ENCODE measurements at regions not wholly inside any gene's neighbourhood (a gene's known extent, or its start where the extent isn't known, plus 50 kb on each side); places are given as distances from the start of the nearest gene placed in this dataset.

GRCh38 chr16:16923479-16923878 lies 544.5 kb downstream of the NPIPA7 start:
- H3K4me3 Mint-ChIP-seq (ENCODE audit: unreplicated experiment) = no peak overlapping the region
- no peak overlapping the region for H3K27ac Mint-ChIP-seq (ENCODE audit: unreplicated experiment)
- no peaks in the 10 kb centered on the region for H3K27me3 ChIP-seq (ENCODE audit: insufficient read depth, low read length)
- no peaks in the 10 kb centered on the region for H3K9me3 Mint-ChIP-seq (ENCODE audit: unreplicated experiment)
- no peaks in the 10 kb centered on the region for H3K9me3 ChIP-seq (ENCODE audit: insufficient read depth, low read depth, low read length)
- TF ChIP-seq CTCF (IDR thresholded peaks at IDR 0.05; ENCODE audit: insufficient read depth, low read depth, low read length) (no peak), EZH2 (IDR thresholded peaks at IDR 0.05; ENCODE audit: insufficient read depth, low read length) (no peak)
- no peak overlapping the region for H3K9ac ChIP-seq (ENCODE audit: low read length)
- FAIRE-seq (no peak), DNase-seq (ENCODE audit: low read depth) (no peak)
- no peaks in the 10 kb centered on the region for H4K20me1 ChIP-seq (ENCODE audit: insufficient read depth, low read length)
- H3K4me1 Mint-ChIP-seq (ENCODE audit: low read depth, unreplicated experiment) = peaks cover 2% of the 10 kb centered on the region
- no peaks in the 10 kb centered on the region for H3K36me3 Mint-ChIP-seq (ENCODE audit: low read depth, unreplicated experiment)
- H3K27ac ChIP-seq (ENCODE audit: low read depth, low read length) = no peak overlapping the region
- H3K36me3 ChIP-seq (ENCODE audit: insufficient read depth, low read length) = no peaks in the 10 kb centered on the region
- peaks cover 11% of the 10 kb centered on the region for H3K27me3 Mint-ChIP-seq (ENCODE audit: low read depth, unreplicated experiment)
- H3K4me2 ChIP-seq (ENCODE audit: low read length) = no peak overlapping the region
- H3K79me2 ChIP-seq (ENCODE audit: insufficient read depth, low read length) = no peaks in the 10 kb centered on the region
- H2AFZ ChIP-seq (ENCODE audit: low read depth, low read length) = no peak overlapping the region
- no peaks in the 10 kb centered on the region for H3K4me1 ChIP-seq (ENCODE audit: insufficient read depth, low read length)
- no peak overlapping the region for H3K4me3 ChIP-seq (ENCODE audit: insufficient read depth, low read depth, low read length)

GRCh38 chr16:16924613-16925012 lies 545.7 kb downstream of the NPIPA7 start:
- no peaks in the 10 kb centered on the region for H4K20me1 ChIP-seq (ENCODE audit: insufficient read depth, low read length)
- Mint-ChIP-seq H3K9me3 (ENCODE audit: unreplicated experiment) (no peaks in the 10 kb centered on the region), H3K36me3 (ENCODE audit: low read depth, unreplicated experiment) (no peaks in the 10 kb centered on the region), H3K27ac (ENCODE audit: unreplicated experiment) (no peak overlapping the region), H3K4me3 (ENCODE audit: unreplicated experiment) (no peak overlapping the region), H3K4me1 (ENCODE audit: low read depth, unreplicated experiment) (peaks cover 2% of the 10 kb centered on the region), H3K27me3 (ENCODE audit: low read depth, unreplicated experiment) (peaks cover 9% of the 10 kb centered on the region)
- H3K9me3 ChIP-seq (ENCODE audit: insufficient read depth, low read depth, low read length) = no peaks in the 10 kb centered on the region
- no peak overlapping the region for H3K4me3 ChIP-seq (ENCODE audit: insufficient read depth, low read depth, low read length)
- no peak for DNase-seq (ENCODE audit: low read depth)
- no peaks in the 10 kb centered on the region for H3K79me2 ChIP-seq (ENCODE audit: insufficient read depth, low read length)
- FAIRE-seq = no peak
- no peak overlapping the region for H2AFZ ChIP-seq (ENCODE audit: low read depth, low read length)
- H3K27ac ChIP-seq (ENCODE audit: low read depth, low read length) = no peak overlapping the region
- no peak overlapping the region for H3K4me2 ChIP-seq (ENCODE audit: low read length)
- TF ChIP-seq CTCF (IDR thresholded peaks at IDR 0.05; ENCODE audit: insufficient read depth, low read depth, low read length) (no peak), EZH2 (IDR thresholded peaks at IDR 0.05; ENCODE audit: insufficient read depth, low read length) (no peak)
- H3K4me1 ChIP-seq (ENCODE audit: insufficient read depth, low read length) = no peaks in the 10 kb centered on the region
- no peak overlapping the region for H3K9ac ChIP-seq (ENCODE audit: low read length)
- H3K36me3 ChIP-seq (ENCODE audit: insufficient read depth, low read length) = no peaks in the 10 kb centered on the region
- H3K27me3 ChIP-seq (ENCODE audit: insufficient read depth, low read length) = no peaks in the 10 kb centered on the region

GRCh38 chr16:16925432-16925831 lies 545.3 kb downstream of the XYLT1 start:
- H3K27ac ChIP-seq (ENCODE audit: low read depth, low read length) = no peak overlapping the region
- H3K4me2 ChIP-seq (ENCODE audit: low read length) = no peak overlapping the region

More at GRCh38 chr16:16925432-16925831, 545.3 kb downstream of the XYLT1 start:
- Mint-ChIP-seq H3K27ac (ENCODE audit: unreplicated experiment) (no peak overlapping the region), H3K36me3 (ENCODE audit: low read depth, unreplicated experiment) (no peaks in the 10 kb centered on the region), H3K4me3 (ENCODE audit: unreplicated experiment) (no peak overlapping the region), H3K4me1 (ENCODE audit: low read depth, unreplicated experiment) (no peaks in the 10 kb centered on the region), H3K9me3 (ENCODE audit: unreplicated experiment) (no peaks in the 10 kb centered on the region), H3K27me3 (ENCODE audit: low read depth, unreplicated experiment) (peaks cover 7% of the 10 kb centered on the region)
- no peak for DNase-seq (ENCODE audit: low read depth)
- Histone ChIP-seq H3K9me3 (ENCODE audit: insufficient read depth, low read depth, low read length) (no peaks in the 10 kb centered on the region), H3K36me3 (ENCODE audit: insufficient read depth, low read length) (no peaks in the 10 kb centered on the region), H3K9ac (ENCODE audit: low read length) (no peak overlapping the region), H3K4me1 (ENCODE audit: insufficient read depth, low read length) (no peaks in the 10 kb centered on the region), H3K79me2 (ENCODE audit: insufficient read depth, low read length) (no peaks in the 10 kb centered on the region), H3K4me3 (ENCODE audit: insufficient read depth, low read depth, low read length) (no peak overlapping the region), H3K27me3 (ENCODE audit: insufficient read depth, low read length) (no peaks in the 10 kb centered on the region), H2AFZ (ENCODE audit: low read depth, low read length) (no peak overlapping the region), H4K20me1 (ENCODE audit: insufficient read depth, low read length) (no peaks in the 10 kb centered on the region)
- no peak for FAIRE-seq
- TF ChIP-seq EZH2 (IDR thresholded peaks at IDR 0.05; ENCODE audit: insufficient read depth, low read length) (no peak), CTCF (IDR thresholded peaks at IDR 0.05; ENCODE audit: insufficient read depth, low read depth, low read length) (no peak)

Data from astrocyte (in vitro differentiated cells and primary cell).